Activated T-helper 2 cell treated with anti-CD3 and anti-CD28 coated beads, Interferon-gamma antibody, Interleukin-2, Interleukin-4, amounts not matched to agents 10 μg/mL and 5 μg/mL and 100 μg/mL, durations not matched to agents 14 hours and 24 hours and 36 hours (primary cell): ENCODE measurements at regions not wholly inside any gene's neighbourhood (a gene's known extent, or its start where the extent isn't known, plus 50 kb on each side); places are given as distances from the start of the nearest gene placed in this dataset.
"Not testable (repeated sequence)": the region's sequence is repeated elsewhere in the genome, so short reads cannot be mapped to it uniquely, and the experiment has no call there.

Source experiments
- DNase-seq: peaks from one replicate; pipeline ENCODE4 v3.0.0; 2021; ENCODE audit warnings: low spot score
- H3K27ac Mint-ChIP-seq: one replicate; pipeline ENCODE4 v1.8.0; 2021; ENCODE audit warnings: mixed read lengths
- H3K27me3 Mint-ChIP-seq: one replicate; pipeline ENCODE4 v1.8.0; 2021; ENCODE audit warnings: low read depth, mixed read lengths
- H3K36me3 Mint-ChIP-seq: one replicate; pipeline ENCODE4 v1.8.0; 2021; ENCODE audit warnings: low read depth, mixed read lengths
- H3K4me1 Mint-ChIP-seq: one replicate; pipeline ENCODE4 v1.8.0; 2021; ENCODE audit warnings: low read depth, mixed read lengths
- H3K4me3 Mint-ChIP-seq: one replicate; pipeline ENCODE4 v1.8.0; 2021; ENCODE audit warnings: low read depth, mild to moderate bottlenecking, moderate library complexity, mixed read lengths
- H3K9me3 Mint-ChIP-seq: one replicate; pipeline ENCODE4 v1.8.0; 2021; ENCODE audit warnings: mixed read lengths
- intact Hi-C: fragments of 100-400 bp; cut with micrococcal nuclease; formaldehyde crosslinking; loops from one replicate; pipeline ENCODE4 v1.15.1; 2023

- intact Hi-C loops: loop anchor here (2.0 to 5.0 kb wide), 3 partner anchors 192 to 1089 kb away; partner anchors contain the start of genes KLF8, RRAGB and SPIN3
- peak; percentile 9 for DNase-seq
- peaks cover 13% of the 10 kb centered on the region for H3K4me1 Mint-ChIP-seq
- peak overlapping the region; percentile 77 for H3K27ac Mint-ChIP-seq
- H3K27me3 Mint-ChIP-seq: no peaks in the 10 kb centered on the region
- no peaks in the 10 kb centered on the region for H3K36me3 Mint-ChIP-seq
- no peaks in the 10 kb centered on the region for H3K9me3 Mint-ChIP-seq
- H3K4me3 Mint-ChIP-seq: peak overlapping the region; percentile 89
Measured at GRCh38 chrX:55908661-55909212, 191.2 kb downstream of the RRAGB start.

- Mint-ChIP-seq H3K4me1 (no peaks in the 10 kb centered on the region), H3K9me3 (peaks cover 13% of the 10 kb centered on the region), H3K4me3 (no peak overlapping the region), H3K36me3 (no peaks in the 10 kb centered on the region), H3K27ac (no peak overlapping the region), H3K27me3 (no peaks in the 10 kb centered on the region)
- intact Hi-C loops: no loop called here
- no peak for DNase-seq
Measured at GRCh38 chrX:55919367-55920221, 202.0 kb downstream of the RRAGB start.

- Mint-ChIP-seq H3K36me3 (no peaks in the 10 kb centered on the region), H3K4me1 (no peaks in the 10 kb centered on the region), H3K27ac (no peak overlapping the region), H3K9me3 (peaks cover 13% of the 10 kb centered on the region), H3K27me3 (no peaks in the 10 kb centered on the region), H3K4me3 (no peak overlapping the region)
- DNase-seq: no peak
- intact Hi-C loops: no loop called here
Measured at GRCh38 chrX:55924574-55924973, 207.0 kb downstream of the RRAGB start.

- H3K27me3 Mint-ChIP-seq, H3K27ac Mint-ChIP-seq, H3K4me3 Mint-ChIP-seq, DNase-seq, H3K36me3 Mint-ChIP-seq, H3K4me1 Mint-ChIP-seq, intact Hi-C loops, H3K9me3 Mint-ChIP-seq: not testable (repeated sequence)
Measured at GRCh38 chrX:55928529-55928928, 211.0 kb downstream of the RRAGB start.
